Tibial nerve (tissue), 4 donors: ENCODE measurements at regions not wholly inside any gene's neighbourhood (a gene's known extent, or its start where the extent isn't known, plus 50 kb on each side); places are given as distances from the start of the nearest gene placed in this dataset.

Source experiments
- EP300 ChIP-seq, 2 donors: sonication (generic); formaldehyde crosslinking; IDR thresholded peaks; one replicate each; pipeline ENCODE4 v1.6.1; 2017; ENCODE audit warnings: antibody characterized with exemption in 2 of 2, mild to moderate bottlenecking in 1 of 2
- TF ChIP-seq, protein P1 (sequence below), 5 experiments: fragments of 200-600 bp in 3 of 5; fragments of 450-650 bp in 2 of 5; sonication (generic) in 3 of 5; IDR thresholded peaks; one replicate each; pipeline ENCODE4 v1.5.1; 2016 to 2019; ENCODE audit warnings: antibody characterized with exemption in 5 of 5, mild to moderate bottlenecking in 3 of 5, moderate library complexity in 2 of 5

DNA sequence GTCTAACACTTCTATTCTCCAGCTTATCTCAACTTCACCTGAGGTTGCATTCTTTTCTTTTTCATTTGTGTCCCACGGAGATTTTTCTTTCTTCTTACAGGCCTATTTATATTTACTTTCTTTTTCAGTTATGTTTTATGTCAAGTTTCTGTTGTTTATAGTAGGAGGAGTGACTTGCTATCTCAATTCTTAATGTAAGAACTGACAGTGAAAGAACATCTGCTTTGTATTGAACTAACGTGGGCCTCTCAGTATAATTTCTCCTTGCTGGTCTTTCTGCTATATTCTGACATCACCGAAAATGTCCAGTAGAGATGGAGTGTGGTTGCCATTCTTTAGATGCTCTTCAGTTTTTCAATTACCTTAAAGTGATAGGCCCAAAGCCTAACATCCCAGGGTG lies 521.7 kb downstream of the EPM2A start:
- TF ChIP-seq EP300 (IDR thresholded peaks at IDR 0.05) = no peak
- TF ChIP-seq, protein P1, sequence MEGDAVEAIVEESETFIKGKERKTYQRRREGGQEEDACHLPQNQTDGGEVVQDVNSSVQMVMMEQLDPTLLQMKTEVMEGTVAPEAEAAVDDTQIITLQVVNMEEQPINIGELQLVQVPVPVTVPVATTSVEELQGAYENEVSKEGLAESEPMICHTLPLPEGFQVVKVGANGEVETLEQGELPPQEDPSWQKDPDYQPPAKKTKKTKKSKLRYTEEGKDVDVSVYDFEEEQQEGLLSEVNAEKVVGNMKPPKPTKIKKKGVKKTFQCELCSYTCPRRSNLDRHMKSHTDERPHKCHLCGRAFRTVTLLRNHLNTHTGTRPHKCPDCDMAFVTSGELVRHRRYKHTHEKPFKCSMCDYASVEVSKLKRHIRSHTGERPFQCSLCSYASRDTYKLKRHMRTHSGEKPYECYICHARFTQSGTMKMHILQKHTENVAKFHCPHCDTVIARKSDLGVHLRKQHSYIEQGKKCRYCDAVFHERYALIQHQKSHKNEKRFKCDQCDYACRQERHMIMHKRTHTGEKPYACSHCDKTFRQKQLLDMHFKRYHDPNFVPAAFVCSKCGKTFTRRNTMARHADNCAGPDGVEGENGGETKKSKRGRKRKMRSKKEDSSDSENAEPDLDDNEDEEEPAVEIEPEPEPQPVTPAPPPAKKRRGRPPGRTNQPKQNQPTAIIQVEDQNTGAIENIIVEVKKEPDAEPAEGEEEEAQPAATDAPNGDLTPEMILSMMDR (IDR thresholded peaks at IDR 0.05) = no peak
